ENCODE measurements at regions not wholly inside any gene's neighbourhood (a gene's known extent, or its start where the extent isn't known, plus 50 kb on each side); places are given as distances from the start of the nearest gene placed in this dataset.

DNA sequence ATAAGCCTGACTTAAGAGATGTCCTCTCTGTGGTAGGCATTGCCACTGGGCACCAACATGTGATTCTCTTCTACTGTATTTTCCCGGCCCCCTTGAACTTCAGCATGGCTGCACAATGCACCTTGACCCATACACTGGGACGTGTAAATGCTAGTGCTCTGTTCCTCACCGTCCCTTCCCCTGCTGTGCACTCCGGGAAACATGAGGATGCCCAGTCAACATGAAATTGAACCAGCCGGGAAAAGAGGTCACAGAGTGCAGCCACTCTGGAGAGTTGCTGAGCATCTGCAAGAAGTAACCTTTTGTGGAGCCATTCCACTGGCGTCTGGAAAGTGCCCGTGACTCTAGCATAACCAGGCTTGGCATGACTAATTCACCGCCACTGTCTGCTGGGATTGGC is 646.7 kb downstream of the NPHP4 start:
- Histone ChIP-seq H2AFZ (ENCODE audit: low read length) (no peak overlapping the region), H3K27me3 (ENCODE audit: control insufficient read depth, insufficient read depth, low read length) (no peaks in the 10 kb centered on the region), H3K27ac (ENCODE audit: insufficient read depth, low read length) (no peak overlapping the region), H3K79me2 (ENCODE audit: control insufficient read depth, insufficient read depth, low read length) (no peaks in the 10 kb centered on the region), H3K4me3 (replicated peaks in 1 of 4; ENCODE audit: control extremely low read depth in 1 of 4, insufficient read depth in 1 of 4, low read depth in 3 of 4, low read length in 4 of 4) (no peak overlapping the region), H3K9ac (ENCODE audit: insufficient read depth, low read length) (no peak overlapping the region), H3K9me3 (ENCODE audit: control insufficient read depth, insufficient read depth, low read depth, low read length) (no peaks in the 10 kb centered on the region), H3K4me1 (ENCODE audit: control insufficient read depth, extremely low read depth, insufficient read depth, low read length) (no peaks in the 10 kb centered on the region), H3K4me2 (ENCODE audit: extremely low read depth, insufficient read depth, low read length) (no peak overlapping the region), H3K36me3 (ENCODE audit: control insufficient read depth, insufficient read depth, low read length) (no peaks in the 10 kb centered on the region), H4K20me1 (ENCODE audit: control insufficient read depth, extremely low read depth, insufficient read depth, low read length) (no peaks in the 10 kb centered on the region)
- DNase-seq (ENCODE audit: low read depth in 2 of 2), result no peak
- no peak for TF ChIP-seq EZH2 (IDR thresholded peaks at IDR 0.05; ENCODE audit: low read length, missing control alignments)
- TF ChIP-seq, protein P1, sequence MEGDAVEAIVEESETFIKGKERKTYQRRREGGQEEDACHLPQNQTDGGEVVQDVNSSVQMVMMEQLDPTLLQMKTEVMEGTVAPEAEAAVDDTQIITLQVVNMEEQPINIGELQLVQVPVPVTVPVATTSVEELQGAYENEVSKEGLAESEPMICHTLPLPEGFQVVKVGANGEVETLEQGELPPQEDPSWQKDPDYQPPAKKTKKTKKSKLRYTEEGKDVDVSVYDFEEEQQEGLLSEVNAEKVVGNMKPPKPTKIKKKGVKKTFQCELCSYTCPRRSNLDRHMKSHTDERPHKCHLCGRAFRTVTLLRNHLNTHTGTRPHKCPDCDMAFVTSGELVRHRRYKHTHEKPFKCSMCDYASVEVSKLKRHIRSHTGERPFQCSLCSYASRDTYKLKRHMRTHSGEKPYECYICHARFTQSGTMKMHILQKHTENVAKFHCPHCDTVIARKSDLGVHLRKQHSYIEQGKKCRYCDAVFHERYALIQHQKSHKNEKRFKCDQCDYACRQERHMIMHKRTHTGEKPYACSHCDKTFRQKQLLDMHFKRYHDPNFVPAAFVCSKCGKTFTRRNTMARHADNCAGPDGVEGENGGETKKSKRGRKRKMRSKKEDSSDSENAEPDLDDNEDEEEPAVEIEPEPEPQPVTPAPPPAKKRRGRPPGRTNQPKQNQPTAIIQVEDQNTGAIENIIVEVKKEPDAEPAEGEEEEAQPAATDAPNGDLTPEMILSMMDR (conservative IDR thresholded peaks at IDR 0.05 in 1 of 2, IDR thresholded peaks at IDR 0.05 in 1 of 2; ENCODE audit: low read depth in 1 of 2, low read length in 2 of 2), result no peak

DNA sequence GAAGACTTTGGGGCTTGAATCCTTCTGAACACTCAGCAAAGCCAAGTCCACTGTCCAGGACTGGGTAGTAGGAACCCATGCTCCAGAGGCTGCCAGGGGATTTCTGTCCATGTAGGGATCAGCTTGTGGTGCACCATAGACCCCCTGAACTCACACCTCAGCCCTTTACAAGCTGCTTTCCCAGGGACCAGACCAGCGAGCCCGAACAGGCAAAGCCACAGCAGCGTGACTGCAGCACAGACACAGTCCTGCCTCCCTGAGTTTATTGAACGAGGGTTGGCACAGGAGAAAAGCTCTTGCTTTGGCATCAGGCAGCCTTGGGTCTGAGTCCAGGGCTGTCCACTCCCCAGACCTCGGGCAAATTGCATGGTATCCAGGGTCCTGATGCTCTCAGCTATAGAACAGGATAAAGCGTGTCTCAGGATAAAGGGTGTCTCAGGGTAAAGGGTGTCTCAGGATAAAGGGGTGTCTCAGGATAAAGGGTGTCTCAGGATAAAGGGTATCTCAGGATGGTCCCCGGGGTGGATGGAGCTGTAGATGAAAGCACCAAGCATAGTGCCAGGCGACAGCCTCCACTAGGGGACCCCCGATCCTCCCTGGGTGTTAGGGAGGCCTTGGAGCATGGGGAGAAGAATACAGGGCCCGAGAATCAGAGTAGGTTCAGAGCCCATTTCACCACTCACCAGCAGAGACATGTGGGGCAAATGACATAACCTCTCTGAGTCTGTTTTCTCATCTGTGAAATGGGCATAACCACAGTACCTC is 648.8 kb downstream of the NPHP4 start:
- no peak overlapping the region for H3K4me3 ChIP-seq (replicated peaks in 1 of 4; ENCODE audit: control extremely low read depth in 1 of 4, insufficient read depth in 1 of 4, low read depth in 3 of 4, low read length in 4 of 4)
- TF ChIP-seq, protein P1 (conservative IDR thresholded peaks at IDR 0.05 in 1 of 2, IDR thresholded peaks at IDR 0.05 in 1 of 2; ENCODE audit: low read depth in 1 of 2, low read length in 2 of 2), result no peak
- TF ChIP-seq EZH2 (IDR thresholded peaks at IDR 0.05; ENCODE audit: low read length, missing control alignments), result no peak
- H3K27ac ChIP-seq (ENCODE audit: insufficient read depth, low read length), result no peak overlapping the region
- H2AFZ ChIP-seq (ENCODE audit: low read length), result no peak overlapping the region
- no peaks in the 10 kb centered on the region for H3K36me3 ChIP-seq (ENCODE audit: control insufficient read depth, insufficient read depth, low read length)
- H4K20me1 ChIP-seq (ENCODE audit: control insufficient read depth, extremely low read depth, insufficient read depth, low read length), result no peaks in the 10 kb centered on the region
- H3K4me1 ChIP-seq (ENCODE audit: control insufficient read depth, extremely low read depth, insufficient read depth, low read length), result no peaks in the 10 kb centered on the region
- no peaks in the 10 kb centered on the region for H3K79me2 ChIP-seq (ENCODE audit: control insufficient read depth, insufficient read depth, low read length)
- DNase-seq (ENCODE audit: low read depth in 2 of 2), result no peak
- H3K9ac ChIP-seq (ENCODE audit: insufficient read depth, low read length), result no peak overlapping the region
- no peaks in the 10 kb centered on the region for H3K27me3 ChIP-seq (ENCODE audit: control insufficient read depth, insufficient read depth, low read length)
- no peak overlapping the region for H3K4me2 ChIP-seq (ENCODE audit: extremely low read depth, insufficient read depth, low read length)
- H3K9me3 ChIP-seq (ENCODE audit: control insufficient read depth, insufficient read depth, low read depth, low read length), result no peaks in the 10 kb centered on the region

DNA sequence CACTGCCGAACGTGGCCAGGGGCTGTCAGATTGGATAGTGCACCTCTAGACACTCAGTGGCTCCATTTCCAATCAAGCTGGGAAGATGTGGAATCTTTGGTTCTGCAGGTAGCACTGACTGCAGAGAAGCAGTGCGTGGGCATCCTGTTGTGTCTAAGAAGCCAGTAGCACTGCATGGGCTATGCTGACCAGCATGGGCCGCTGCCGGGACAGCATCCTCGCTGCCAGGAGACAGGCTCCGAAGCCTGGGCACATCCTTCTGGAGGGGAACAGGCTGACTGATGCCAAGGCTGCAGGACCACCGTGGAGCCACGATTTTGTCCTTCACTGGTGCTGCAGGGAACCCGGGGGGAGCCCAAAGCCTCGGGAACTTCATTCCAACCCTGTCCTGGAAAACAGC is 649.4 kb downstream of the NPHP4 start:
- Histone ChIP-seq H3K27ac (ENCODE audit: insufficient read depth, low read length) (no peak overlapping the region), H3K9me3 (ENCODE audit: control insufficient read depth, insufficient read depth, low read depth, low read length) (no peaks in the 10 kb centered on the region), H3K4me2 (ENCODE audit: extremely low read depth, insufficient read depth, low read length) (no peak overlapping the region), H3K9ac (ENCODE audit: insufficient read depth, low read length) (no peak overlapping the region), H2AFZ (ENCODE audit: low read length) (no peak overlapping the region), H3K4me1 (ENCODE audit: control insufficient read depth, extremely low read depth, insufficient read depth, low read length) (no peaks in the 10 kb centered on the region), H3K4me3 (replicated peaks in 1 of 4; ENCODE audit: control extremely low read depth in 1 of 4, insufficient read depth in 1 of 4, low read depth in 3 of 4, low read length in 4 of 4) (no peak overlapping the region), H3K36me3 (ENCODE audit: control insufficient read depth, insufficient read depth, low read length) (no peaks in the 10 kb centered on the region), H3K79me2 (ENCODE audit: control insufficient read depth, insufficient read depth, low read length) (no peaks in the 10 kb centered on the region), H3K27me3 (ENCODE audit: control insufficient read depth, insufficient read depth, low read length) (no peaks in the 10 kb centered on the region), H4K20me1 (ENCODE audit: control insufficient read depth, extremely low read depth, insufficient read depth, low read length) (no peaks in the 10 kb centered on the region)
- no peak for DNase-seq (ENCODE audit: low read depth in 2 of 2)
- TF ChIP-seq, protein P1 (conservative IDR thresholded peaks at IDR 0.05 in 1 of 2, IDR thresholded peaks at IDR 0.05 in 1 of 2; ENCODE audit: low read depth in 1 of 2, low read length in 2 of 2), result no peak
- no peak for TF ChIP-seq EZH2 (IDR thresholded peaks at IDR 0.05; ENCODE audit: low read length, missing control alignments)

All from fibroblast of lung (primary cell).